ENCODE measurements at regions not wholly inside any gene's neighbourhood (a gene's known extent, or its start where the extent isn't known, plus 50 kb on each side); places are given as distances from the start of the nearest gene placed in this dataset.
A peak's percentile ranks its signal among the peaks of the same experiment; 100 is the strongest.

- Histone ChIP-seq H3K36me3 (no peaks in the 10 kb centered on the region), H3K4me3 (no peak overlapping the region), H3K4me1 (peaks cover 6% of the 10 kb centered on the region), H3K27ac (no peak overlapping the region), H3K9me3 (no peaks in the 10 kb centered on the region), H3K27me3 (no peaks in the 10 kb centered on the region)
- intact Hi-C loops (cut with DNase I) = no loop called here
- ATAC-seq (no peak), DNase-seq (no peak)
- no peak for TF ChIP-seq CTCF (IDR thresholded peaks at IDR 0.05)
Observed at GRCh38 chr10:47175181-47176123, 124.5 kb upstream of the GDF10 start.

- Histone ChIP-seq H3K27me3 (no peaks in the 10 kb centered on the region), H3K27ac (no peak overlapping the region), H3K4me1 (peaks cover 6% of the 10 kb centered on the region), H3K9me3 (no peaks in the 10 kb centered on the region), H3K36me3 (no peaks in the 10 kb centered on the region), H3K4me3 (no peak overlapping the region)
- TF ChIP-seq CTCF (IDR thresholded peaks at IDR 0.05) = no peak
- DNase-seq = peak; percentile 37
- no peak for ATAC-seq
- intact Hi-C loops (cut with DNase I) = no loop called here
Observed at GRCh38 chr10:47176206-47176902, 123.6 kb upstream of the GDF10 start.

- ATAC-seq = no peak
- H3K27me3 ChIP-seq = no peaks in the 10 kb centered on the region
- H3K27ac ChIP-seq = no peak overlapping the region
- TF ChIP-seq CTCF (IDR thresholded peaks at IDR 0.05) = no peak
- peak; percentile 19 for DNase-seq
- peaks cover 6% of the 10 kb centered on the region for H3K4me1 ChIP-seq
- no peaks in the 10 kb centered on the region for H3K36me3 ChIP-seq
- no peak overlapping the region for H3K4me3 ChIP-seq
- intact Hi-C loops (cut with DNase I) = no loop called here
- H3K9me3 ChIP-seq = no peaks in the 10 kb centered on the region
Observed at GRCh38 chr10:47176903-47177868, 122.8 kb upstream of the GDF10 start.

GRCh38 chr10:47178537-47179290 is 121.3 kb upstream of the GDF10 start:
- no peak for TF ChIP-seq CTCF (IDR thresholded peaks at IDR 0.05)

GRCh38 chr10:47179291-47179647 is 120.7 kb upstream of the GDF10 start:
- Histone ChIP-seq H3K4me3 (no peak overlapping the region), H3K27me3 (no peaks in the 10 kb centered on the region), H3K4me1 (peaks cover 6% of the 10 kb centered on the region), H3K27ac (no peak overlapping the region), H3K9me3 (no peaks in the 10 kb centered on the region), H3K36me3 (no peaks in the 10 kb centered on the region)
- TF ChIP-seq CTCF (IDR thresholded peaks at IDR 0.05) = no peak
- no peak for ATAC-seq
- DNase-seq = no peak
- intact Hi-C loops (cut with DNase I) = no loop called here

More at GRCh38 chr10:47178537-47179290, 121.3 kb upstream of the GDF10 start:
- no peaks in the 10 kb centered on the region for H3K27me3 ChIP-seq
- peaks cover 6% of the 10 kb centered on the region for H3K4me1 ChIP-seq
- H3K36me3 ChIP-seq = no peaks in the 10 kb centered on the region
- DNase-seq = no peak
- no peaks in the 10 kb centered on the region for H3K9me3 ChIP-seq
- no peak for ATAC-seq
- intact Hi-C loops (cut with DNase I) = no loop called here
- no peak overlapping the region for H3K4me3 ChIP-seq
- H3K27ac ChIP-seq = no peak overlapping the region

Data from upper lobe of right lung (tissue), 1 donor.